Hippocampal formation (tissue), 2 donors: ENCODE measurements at regions not wholly inside any gene's neighbourhood (a gene's known extent, or its start where the extent isn't known, plus 50 kb on each side); places are given as distances from the start of the nearest gene placed in this dataset.
"Not testable (repeated sequence)": the region's sequence is repeated elsewhere in the genome, so short reads cannot be mapped to it uniquely, and the experiment has no call there.

Experiments
- DNase-seq, 2 donors: peaks; one replicate each; lab custom pipeline; 2025; lab: John Stamatoyannopoulos, UW

DNA sequence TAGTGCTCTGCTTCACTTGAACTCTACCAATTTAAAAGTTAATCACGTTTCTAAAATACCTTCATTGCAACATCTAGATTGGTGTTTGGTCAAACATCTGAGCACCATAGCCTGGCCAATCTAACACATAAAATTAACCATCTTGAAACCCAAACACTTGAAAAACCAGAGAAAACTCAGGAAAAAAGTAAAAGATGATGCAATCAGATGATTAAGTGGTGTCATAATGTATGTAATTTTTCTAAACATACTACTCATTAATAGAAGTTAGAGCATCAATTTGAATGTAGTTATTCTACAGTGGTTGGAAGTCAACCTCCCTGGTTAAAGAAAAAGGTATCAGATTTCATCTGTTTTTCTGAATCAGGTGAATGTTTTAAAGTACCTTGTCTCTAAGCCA lies 228.6 kb upstream of the ID4 start:
- no peak for DNase-seq

GRCh38 chr6:19609972-19610641 lies 227.1 kb upstream of the ID4 start:
- DNase-seq, result no peak

- DNase-seq, result not testable (repeated sequence)
These were observed 224.3 kb upstream of the ID4 start for GRCh38 chr6:19612672-19613466.

DNA sequence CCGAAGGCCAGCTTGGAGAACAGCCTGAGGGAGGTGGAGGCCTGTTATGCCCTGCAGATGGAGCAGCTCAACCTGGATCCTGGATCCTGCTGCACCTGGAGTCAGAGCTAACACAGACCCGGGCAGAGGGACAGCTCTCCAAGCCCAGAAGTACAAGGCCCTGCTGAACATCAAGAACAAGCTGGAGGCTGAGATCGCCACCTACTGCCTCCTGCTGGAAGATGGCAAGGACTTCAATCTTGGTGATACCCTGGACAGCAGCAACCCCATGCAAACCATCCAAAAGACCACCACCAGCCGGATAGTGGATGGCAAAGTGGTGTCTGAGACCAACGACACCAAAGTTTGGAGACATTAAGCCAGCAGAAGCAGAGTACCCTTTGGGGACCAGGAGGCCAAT lies 223.5 kb upstream of the ID4 start:
- DNase-seq, result no peak

DNA sequence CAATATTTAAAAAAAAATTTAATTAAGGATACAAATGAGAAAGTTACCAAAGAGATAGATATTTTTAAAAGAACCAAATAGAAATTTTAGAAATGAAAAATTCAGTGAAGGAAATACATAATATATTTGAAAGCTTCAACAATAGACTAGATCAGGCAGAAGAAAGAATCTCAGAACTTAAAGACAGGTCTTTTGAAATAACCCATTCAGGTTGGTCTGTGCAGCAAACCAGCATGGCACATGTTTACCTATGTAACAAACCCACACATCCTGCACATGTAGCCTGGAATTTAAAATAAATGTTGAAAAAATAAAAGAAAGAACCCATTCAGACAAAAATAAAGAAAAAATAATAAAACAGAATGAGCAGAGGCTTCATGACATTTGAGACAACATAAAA lies 221.1 kb upstream of the ID4 start:
- DNase-seq, result no peak

GRCh38 chr6:19632230-19632629 lies 204.9 kb upstream of the ID4 start:
- DNase-seq, result no peak

DNA sequence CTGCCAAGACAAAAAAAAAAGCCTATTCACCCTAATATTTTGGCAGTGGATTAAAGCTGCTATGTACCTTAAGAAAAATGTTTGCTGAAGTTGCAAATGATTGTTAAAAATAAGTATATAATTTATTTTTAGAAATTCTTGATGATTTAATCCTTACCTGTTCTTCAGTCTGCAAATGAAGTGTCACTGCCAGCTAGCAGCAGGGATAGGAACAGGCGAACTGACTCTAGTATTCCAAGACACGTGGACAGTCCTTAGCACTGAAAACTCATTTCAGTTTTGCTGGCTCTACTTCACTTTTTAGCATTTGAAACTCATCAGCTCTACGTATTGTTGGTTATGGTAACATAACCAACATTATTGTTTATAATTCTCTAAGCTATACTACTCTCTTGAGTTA lies 204.4 kb upstream of the ID4 start:
- no peak for DNase-seq

DNA sequence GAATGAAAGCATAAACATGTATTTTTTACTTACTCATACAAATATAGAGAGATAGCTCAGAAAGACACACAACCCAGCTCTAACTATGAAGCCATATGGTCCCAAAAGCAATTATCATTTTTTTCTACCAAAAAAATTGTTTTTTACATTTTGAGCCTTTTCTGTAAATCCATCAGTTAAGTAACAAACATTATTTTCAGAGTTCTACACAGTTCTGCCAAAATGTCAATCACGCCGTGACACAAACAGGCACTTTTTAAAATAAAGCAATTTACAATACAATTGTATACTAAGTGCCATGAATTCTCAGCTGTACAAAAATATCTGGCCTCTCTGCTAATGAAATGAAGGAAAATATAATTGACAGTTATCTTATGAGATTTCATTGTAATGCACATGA lies 201.4 kb upstream of the ID4 start:
- DNase-seq, result no peak

DNA sequence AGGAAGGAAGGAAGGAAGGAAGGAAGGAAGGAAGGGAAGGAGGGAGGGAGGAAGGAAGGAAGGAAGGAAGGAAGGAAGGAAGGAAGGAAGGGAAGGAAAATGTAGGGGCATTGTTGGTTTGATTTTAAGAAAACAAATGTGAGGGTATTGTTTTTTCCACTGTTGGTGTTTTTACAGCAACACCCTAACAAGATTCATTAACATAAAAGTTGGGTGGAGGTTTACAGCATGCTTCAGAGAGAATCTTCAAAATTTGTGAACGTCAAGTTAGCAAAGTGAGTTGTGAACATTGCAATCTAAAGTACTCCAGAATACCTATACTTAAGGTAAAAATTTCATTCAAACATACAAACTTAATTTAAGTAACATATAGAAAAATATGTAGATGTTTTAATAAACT lies 200.2 kb upstream of the ID4 start:
- DNase-seq, result no peak

DNA sequence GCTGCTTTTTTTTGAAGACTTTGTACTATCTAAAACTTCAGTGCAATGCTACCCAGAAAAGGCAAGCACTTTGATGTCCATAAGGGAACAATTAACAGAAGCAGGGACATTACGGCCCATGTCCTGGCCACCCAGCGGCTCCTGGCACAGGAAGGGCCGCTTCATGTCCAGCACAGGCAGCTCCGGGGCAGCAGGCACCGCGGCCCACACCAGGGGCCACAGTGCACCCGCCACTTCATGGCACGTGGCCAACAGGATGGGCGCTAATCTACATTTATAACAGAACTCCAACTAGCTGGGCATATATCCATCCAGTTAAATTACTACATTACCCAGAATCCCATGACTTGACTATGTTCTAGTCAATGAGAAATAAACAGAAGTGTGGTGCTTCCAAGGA lies 198.2 kb upstream of the ID4 start:
- DNase-seq, result no peak

- DNase-seq, result no peak
These were observed 193.9 kb upstream of the ID4 start for GRCh38 chr6:19643287-19643686.

GRCh38 chr6:19643713-19644112 lies 193.5 kb upstream of the ID4 start:
- DNase-seq, result no peak

- DNase-seq, result no peak
These were observed 181.4 kb upstream of the ID4 start for GRCh38 chr6:19655744-19656143.

GRCh38 chr6:19660123-19660910 lies 176.9 kb upstream of the ID4 start:
- DNase-seq, result no peak

GRCh38 chr6:19662911-19663310 lies 174.3 kb upstream of the ID4 start:
- DNase-seq, result no peak

DNA sequence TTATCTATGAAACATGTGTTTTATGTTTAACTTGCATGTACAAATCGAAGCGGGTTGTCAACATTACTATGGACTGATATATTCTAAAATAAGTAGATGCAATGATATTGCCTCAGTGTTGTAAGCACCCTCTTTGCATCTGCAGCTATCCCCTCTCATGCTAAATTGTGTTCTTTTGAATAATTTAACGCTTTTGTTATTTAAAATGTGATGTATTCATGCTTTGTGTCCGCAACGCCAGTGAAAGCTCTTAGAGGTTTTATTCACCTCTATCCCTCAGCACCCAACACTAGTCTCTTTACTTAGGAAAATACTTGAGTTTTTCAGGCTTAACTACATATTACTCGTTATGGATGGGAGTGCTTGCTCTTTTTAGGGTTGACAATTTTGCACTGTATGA lies 173.7 kb upstream of the ID4 start:
- no peak for DNase-seq

- no peak for DNase-seq
These were observed 173.1 kb upstream of the ID4 start for GRCh38 chr6:19664050-19664449.

GRCh38 chr6:19664878-19665612 lies 172.1 kb upstream of the ID4 start:
- DNase-seq, result no peak

DNA sequence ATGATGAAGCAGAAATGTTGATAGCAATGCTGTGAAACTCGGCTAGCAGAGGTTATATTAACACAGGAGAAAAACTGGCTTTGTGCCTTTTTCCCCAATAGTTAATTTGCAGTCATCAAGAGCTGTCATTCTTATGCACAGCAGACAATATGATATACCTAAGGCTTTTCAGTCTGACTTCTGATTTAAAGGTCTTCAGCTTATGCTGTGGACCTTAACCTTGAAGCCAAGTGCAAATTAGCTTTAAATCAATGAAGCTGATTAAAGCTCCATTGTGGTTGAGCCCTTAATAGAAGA lies 171.6 kb upstream of the ID4 start:
- no peak for DNase-seq

DNA sequence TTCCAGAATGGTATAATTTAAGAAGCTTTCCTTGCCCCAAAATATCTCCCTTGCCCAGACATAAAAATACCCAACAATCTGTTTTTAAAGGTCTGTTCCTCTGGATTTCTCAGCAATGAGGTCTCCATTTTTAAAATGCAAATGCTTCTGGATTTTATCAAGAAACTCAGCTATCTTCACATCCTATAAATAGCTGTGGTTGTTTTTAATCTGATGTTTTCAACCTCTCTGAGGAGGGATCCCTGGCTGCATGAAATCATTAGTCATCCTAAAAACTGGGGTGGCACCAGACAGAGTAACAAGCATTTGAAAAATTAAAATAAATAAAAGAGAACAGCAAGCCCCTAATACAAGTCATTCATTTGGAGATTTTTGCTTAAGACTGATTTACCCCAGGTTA lies 168.5 kb upstream of the ID4 start:
- no peak for DNase-seq

- no peak for DNase-seq
These were observed 168.0 kb upstream of the ID4 start for GRCh38 chr6:19669206-19669605.

GRCh38 chr6:19682859-19683258 lies 154.3 kb upstream of the ID4 start:
- DNase-seq, result no peak
